HG03571 (cell line): ENCODE measurements at regions not wholly inside any gene's neighbourhood (a gene's known extent, or its start where the extent isn't known, plus 50 kb on each side); places are given as distances from the start of the nearest gene placed in this dataset.

Experiments
- ATAC-seq: cut with Tn5 transposase; IDR thresholded peaks from one replicate; pipeline ENCODE4 v1.9.1; 2021; ENCODE audit not compliant: unreplicated experiment

DNA sequence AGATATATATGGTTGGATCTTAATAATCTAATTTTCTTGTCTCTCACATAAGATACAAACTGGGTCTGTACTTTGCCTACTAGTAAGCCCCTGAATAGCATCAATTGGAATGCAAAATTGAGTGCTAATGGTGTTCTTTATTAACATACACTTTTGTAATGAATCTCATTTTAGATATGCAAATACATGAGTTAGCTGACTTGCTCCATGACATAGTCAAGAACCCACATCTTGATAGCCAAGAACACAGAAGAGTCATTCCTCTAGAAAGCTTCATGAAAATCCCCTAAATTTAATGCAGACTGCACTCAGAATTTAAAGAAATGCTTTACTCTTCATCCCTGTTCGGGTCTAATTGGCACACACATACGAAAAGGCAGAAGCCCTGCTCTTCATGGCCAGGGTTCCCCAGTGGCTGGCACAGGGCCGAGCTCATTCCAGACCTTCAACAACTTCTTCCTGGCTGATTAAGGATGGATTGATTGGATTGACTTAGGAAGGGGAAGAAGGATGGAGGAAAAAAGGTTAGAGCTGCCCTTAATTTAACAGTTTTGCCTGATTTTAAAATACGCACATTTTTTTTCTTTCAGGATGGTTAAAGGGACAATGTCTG lies 431.1 kb upstream of the KLF6 start:
- no peak for ATAC-seq

DNA sequence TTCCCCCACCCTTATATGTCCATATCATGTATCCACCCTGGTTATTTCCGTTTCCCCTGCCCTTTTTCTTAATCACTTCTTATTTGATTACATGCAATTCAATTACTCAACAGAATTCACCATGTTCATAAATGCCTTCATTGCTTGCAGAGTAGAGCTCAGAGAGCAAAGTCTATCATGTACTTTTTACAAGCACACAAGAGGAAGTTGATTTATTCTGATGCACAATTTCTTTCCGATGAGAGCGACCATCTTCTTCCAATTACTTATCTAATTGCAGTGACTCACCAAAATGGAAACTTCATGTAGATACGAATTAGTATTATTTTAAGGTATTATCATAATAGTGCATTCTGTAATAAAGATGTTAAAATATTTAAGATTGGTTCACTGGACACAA lies 430.5 kb upstream of the KLF6 start:
- ATAC-seq = no peak

DNA sequence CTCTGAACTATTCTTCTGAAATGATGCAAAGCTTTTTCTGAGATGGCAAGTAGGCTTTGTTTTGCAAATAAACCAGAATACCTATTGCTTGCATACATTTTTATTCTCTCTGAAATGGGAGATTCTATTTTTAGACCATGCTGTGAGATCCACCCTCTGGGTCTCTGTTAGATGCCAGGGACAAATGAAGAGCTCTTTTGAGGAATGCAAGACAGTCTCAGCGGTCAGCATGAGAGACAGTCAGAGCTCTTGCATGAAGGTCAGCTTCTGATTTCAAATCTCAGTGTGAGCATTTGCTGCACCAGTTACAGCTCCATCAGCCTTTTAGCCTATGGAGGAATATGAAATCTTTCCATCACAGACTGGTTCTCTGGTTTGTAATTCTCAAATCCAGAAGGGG lies 429.9 kb upstream of the KLF6 start:
- no peak for ATAC-seq

DNA sequence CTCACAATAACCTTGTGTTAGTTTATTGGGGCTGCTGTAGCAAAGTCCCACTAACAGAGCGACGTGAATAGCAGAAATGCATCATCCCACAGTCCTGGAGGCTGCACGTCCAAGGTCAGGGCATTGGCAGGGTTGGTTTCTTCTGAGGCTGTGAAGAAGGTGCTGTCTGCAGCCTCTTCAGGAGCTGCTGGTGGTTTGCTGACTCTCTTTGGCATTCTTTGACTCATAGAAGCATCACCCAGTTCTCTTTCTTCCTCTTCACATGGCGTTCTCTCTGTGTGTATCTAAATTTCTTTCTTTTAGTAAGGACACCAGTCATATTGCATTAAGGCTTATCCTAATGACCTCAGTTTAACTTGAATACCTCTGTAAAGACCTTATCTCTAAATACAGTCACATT lies 428.4 kb upstream of the KLF6 start:
- ATAC-seq = no peak

DNA sequence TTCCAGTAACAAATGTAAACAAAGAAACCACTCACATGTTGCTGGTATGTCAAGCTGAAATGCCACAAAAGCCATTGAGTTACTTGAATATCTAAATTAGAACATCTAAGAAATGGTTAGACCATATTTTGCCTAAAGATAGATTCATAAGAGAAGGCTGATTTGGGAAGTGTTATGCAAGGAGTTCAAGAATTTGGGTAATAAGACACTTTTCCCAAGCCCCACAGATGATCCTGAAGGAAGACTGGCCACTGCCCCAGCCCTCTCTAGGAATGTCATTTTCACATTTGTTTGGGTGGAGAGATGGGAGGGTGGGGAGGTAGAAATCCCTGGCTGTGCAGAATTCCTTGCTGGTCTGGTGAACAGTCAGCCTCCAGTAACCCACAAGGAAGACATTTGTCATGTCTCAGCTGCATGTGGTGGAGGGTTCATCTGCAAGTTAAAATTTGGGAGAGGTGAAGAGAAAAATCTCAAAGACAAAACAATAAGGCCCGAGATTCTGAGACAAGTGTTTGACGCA lies 427.2 kb upstream of the KLF6 start:
- ATAC-seq = no peak

DNA sequence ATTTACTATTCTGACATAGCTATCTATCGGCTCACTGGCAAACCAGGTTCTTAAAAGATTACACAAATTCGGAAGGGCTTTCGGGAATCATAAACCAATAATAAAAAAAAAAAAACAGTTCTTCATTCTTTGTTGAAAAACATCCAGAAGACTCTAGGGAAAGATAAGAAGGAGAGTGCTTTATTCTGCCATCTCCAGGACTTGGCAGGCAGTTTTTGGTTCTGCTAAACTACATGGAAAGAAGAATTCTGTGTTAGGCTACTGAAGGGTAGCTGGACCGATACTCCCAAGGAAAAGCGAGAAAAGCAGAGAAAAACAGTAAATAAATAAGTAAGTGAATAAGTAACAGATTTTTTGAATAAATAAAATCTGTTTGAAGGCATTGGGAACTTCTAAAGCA lies 423.5 kb upstream of the KLF6 start:
- no peak for ATAC-seq

DNA sequence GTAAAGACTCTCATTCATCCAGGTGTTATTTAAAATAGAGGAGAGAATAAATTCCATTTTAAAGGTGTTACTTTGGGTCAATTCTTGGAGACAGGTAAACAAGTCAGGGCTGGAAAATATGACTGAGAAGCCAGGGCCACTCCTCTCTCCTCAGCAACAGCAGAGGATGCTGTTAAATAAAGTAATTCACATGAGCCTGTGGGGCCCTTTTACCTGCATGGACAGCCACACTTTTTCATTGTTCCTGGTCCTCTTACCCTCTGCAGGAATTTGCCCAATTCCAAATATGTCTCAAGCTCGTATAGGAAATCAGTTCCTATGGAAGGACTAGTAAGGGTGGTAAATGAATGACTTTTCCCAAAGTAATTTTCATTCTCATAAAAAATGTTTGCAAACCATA lies 420.1 kb upstream of the KLF6 start:
- no peak for ATAC-seq

DNA sequence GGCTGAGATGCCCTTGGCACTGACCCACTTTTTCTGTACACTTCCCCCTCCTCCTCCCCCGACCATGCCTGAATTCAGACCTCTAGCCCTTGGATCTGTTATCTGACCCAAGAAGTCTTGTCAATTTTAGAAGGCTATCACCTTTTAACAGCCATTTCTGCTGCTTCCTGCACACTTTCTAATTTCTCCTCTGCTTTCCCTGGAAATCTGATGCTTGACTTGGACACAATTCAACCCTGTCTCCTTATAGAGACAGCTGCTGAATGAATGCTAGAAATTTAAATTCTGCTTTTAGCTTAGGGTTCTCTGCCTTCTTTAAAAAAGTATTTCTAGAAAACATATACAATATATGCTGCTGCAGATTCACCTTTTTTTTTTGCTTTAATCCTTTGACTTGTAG lies 417.9 kb upstream of the KLF6 start:
- ATAC-seq = no peak

DNA sequence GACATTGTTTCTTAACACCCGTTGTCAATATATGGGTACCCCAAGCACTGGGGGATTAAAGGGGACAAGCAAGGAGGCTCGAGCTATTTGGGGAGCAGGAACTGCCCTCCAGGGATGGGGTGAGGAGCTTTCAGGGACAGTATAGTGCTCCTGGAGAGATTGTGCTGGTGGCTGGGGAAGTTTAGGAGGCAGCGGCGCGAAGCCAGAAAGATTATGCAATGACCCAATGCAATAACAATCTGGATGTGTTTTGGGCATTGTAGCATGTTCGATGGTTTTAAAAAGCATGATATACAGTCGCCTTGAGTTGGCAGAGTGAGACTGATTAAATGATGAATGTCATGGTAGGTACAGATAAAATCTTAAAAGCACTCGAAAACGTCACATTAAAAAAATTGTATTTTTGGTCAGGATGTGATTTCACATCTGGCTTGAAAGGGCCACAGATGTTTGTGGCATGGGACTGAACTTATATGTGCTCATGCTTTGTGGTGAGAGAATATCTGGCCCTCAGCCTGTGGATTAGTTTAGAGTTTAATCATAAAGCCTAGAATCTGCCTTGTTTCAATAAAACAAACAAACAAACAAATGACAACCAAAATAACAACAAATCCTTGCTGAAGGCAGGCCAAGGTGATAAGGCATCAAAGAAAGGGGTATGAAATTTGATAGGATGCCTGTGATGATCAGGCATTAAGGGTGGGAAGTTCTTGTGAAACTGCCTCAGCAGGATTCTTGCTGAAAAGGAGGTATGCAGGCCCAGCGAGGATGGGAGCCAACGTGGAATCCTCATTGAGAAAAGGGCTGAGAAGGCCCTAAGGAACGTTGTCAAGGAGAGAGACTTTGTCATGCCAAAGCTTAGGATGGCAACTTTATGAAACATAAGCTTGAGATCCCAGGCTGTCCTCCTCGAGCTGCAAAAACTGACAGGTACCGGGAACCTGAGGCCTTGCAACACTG lies 417.1 kb upstream of the KLF6 start:
- no peak for ATAC-seq

DNA sequence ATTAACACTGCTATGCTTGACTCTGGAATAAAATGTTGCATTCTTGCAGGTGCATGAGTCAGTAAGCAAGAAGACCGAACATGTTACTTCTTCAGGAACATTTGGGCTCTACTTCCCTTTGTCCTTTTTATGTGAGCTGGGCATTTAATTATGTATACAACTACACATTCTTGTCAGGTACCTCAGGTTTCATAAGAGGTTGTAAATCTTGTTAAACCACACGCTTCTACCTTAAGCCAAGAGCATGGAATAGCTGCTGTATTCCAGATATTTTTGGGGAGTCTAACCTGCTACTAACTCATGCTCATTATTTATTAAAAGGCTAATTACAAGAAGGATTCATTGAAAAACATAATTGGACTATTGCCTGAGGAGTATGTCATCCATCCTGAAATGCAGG lies 414.2 kb upstream of the KLF6 start:
- ATAC-seq = no peak

DNA sequence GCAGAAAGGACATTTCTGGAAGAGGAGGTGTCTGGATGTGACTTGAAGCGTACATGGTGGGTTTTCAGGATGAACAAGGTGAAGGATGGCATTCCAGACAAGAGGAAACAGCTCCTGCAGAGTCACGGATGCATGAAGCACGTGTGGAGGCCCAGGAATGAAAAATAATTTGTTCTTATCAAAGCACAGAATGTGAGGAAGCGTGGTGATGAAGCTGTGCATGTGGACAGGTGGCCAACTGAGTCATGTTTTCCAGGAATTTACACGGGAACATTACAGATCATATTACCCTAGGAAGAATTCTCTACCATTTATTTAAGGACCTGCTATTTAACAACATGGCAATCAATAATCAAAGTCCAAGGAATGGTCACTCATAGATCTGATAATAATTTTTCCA lies 413.2 kb upstream of the KLF6 start:
- no peak for ATAC-seq

DNA sequence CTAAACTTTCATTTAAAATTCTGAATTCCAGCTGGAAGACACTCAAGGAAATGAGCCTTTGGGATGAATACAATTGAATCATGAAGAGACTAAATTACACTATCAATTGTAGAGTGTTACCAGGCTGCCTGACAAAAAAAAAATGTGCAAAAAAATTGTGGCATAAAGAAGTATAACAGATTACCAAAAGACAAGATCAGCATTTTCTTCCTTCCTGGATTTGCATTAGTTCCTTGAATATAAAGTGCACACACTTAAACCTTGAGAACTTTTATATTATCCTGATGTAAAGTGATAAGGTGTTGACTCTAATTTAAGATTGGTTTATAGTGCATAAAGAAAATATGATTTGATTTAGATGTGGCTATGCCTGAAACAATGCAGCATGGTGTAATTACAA lies 412.7 kb upstream of the KLF6 start:
- no peak for ATAC-seq

DNA sequence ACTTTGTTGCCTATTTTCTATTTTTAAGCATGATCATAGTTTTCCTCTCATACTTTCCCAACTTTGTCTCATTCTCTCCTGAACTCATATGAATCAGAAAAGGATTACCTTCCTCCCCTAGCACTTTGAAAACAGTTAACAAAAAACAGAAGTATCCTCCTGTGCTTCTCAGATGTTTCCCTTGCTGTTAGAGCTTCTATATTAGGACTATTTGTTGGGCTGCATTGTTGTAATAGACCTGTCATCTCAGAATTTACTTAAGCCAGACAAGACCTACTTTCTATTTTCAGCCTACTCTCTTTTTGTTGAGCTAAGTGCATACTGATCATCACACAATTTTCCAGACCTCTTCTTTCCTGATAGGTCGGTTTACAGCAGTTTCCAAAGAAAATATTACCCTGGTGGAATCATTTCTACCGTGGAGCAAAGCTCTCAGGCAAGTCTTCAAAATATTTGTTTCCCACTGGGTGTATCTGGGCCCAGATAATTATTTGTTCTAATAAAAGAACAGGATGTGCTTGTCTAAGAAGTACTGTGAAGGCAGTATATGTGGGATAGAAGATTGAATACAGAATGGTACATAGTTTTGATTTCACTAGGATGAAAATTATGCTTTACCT lies 411.9 kb upstream of the KLF6 start:
- ATAC-seq = no peak

DNA sequence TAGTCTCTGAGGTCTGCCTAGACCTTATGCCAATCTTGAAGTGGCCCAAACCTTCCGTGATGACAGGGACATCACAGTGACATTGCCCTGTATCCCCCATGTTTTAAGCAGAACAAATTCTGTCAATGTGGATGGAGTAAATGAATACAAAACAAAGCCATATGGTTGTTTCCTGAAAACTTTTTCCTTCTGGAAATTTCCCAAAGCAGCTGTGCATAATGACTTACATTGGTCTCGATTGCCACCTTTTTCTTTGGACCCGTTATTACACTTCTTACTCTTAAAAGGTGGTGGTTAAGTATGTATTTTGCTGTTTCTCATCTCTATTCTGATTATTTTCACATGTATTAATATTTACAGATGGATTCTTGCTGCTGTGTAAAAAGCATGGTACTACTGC lies 411.2 kb upstream of the KLF6 start:
- ATAC-seq = no peak

DNA sequence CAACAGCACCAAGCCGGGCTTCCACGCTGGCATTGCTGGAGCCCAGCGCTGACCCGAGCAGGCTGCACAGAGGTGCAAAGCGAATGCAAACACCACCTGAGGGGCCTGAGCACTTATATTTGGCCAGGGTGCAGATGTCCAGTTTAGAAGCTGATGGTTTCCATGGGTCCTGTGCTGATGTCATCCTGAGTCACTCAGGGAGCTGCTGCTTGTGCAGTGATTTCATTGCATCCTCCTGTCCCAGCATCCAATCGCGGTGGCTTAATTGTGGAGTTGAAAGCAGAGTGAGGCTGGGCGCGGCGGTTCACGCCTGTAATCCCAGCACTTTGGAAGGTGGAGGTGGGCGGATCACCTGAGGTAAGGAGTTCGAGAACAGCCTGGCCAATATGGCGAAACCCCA lies 410.2 kb upstream of the KLF6 start:
- ATAC-seq = no peak

DNA sequence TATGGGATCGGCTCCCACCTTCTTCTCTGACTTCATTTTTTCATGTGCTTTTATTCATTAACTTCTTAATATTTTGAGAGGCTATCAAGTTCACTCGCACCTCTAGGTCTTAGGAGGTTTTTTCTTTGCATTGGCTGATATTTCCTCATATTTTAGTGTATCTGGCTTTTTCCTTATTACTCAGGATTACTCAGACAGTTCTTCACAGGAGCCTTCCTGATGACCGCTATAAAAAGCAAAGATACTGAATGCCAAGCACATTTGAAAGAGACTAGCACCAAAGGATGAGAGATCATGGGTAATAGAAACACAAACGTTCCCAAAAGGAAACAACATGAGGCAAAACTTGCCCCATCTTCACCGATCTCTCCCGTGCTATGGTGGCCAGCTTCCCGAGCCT lies 409.2 kb upstream of the KLF6 start:
- no peak for ATAC-seq

DNA sequence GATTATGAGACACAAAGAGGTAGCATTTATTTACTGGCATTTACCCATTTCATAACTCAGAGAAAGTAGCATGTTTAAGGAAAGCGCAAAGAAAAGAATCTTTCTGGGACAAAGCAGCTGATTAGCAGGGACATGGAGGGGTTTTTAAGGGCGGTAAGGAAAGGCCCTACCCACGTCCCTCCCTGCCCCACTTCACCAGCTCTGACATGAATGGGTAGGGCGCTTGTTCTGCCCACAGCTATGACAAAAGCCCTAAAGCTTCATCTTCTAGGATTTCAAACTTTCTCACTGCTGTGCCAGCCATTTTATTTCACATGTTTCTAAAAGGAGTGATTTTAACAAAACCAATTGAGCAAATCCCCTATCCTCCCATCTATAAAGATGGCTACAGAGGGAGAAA lies 406.9 kb upstream of the KLF6 start:
- ATAC-seq = no peak

DNA sequence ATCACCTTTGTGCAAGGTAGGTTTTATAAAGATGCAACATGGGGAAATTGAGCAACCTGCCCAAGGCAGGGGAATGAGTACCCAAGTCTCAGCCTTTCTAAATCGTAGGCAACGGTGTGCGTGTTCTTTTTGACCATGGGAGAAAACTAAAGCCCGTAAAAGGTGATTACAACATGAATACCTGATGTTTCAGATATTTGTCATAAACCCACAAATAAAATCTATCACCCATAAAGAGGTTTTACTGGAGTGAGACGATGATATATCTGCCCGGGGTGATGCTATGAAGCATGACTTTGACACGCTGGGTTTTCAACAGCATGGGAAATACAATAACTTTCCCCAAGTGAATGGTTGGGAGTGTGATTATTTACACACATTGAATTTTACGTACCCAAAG lies 406.3 kb upstream of the KLF6 start:
- ATAC-seq = no peak

DNA sequence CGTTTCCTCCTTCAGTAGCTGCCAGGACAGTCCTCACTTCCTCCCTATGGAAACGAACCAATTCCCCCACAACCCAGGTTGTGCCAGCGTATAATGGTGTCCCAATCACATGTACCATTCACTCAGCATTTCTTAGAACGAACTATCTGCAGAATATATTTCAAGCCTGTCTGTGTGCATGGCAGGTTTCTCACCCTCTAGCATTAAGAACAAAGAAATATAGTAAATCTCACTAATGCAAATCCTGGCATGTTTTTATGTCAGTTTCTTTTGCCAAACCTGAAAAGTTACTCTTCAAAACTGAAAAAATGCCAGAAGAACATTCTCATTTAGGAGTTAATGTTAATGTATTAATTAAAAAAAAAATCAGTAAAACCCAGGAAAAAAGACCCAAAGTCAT lies 405.9 kb upstream of the KLF6 start:
- no peak for ATAC-seq

DNA sequence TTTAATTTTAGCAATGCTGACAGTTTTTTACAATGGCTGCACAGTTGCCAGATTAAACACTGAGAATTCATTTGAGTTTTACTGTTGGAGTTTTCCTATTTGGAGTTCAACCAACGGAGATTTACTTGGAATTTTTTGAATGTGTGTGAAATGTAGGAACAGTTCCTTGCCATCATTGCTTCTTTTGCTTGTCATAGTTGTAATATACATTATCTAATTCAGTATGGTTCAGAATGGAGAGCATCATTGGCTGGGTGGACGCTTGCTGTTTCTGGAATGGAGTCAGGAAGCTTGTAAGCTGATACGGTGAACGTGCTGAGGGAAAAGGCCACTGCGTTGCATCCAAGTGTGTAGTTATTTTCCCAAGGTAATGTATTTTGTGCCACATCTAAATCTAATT lies 404.3 kb upstream of the KLF6 start:
- no peak for ATAC-seq

DNA sequence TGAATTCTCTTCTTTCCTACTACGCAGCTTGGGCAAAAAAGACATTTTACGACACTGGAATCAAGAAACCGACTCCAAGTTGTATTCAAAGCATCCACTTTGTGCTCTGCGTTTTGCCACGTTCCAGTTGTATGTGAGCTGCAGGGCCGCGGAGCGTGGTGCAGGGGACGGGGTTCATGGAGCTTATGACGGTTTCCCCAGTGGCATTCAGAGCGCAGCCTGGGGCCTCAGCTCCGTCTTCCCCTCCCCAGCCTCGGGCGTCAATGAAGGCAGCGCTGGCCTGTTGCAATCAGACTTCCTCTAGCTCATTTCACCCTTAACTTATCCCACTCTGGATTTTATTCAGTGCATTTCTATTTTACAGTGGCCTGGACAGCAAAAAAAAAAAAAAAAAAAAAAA lies 403.4 kb upstream of the KLF6 start:
- no peak for ATAC-seq
